GM19025 (cell line): ENCODE measurements at regions not wholly inside any gene's neighbourhood (a gene's known extent, or its start where the extent isn't known, plus 50 kb on each side); places are given as distances from the start of the nearest gene placed in this dataset.
"Not testable (repeated sequence)": the region's sequence is repeated elsewhere in the genome, so short reads cannot be mapped to it uniquely, and the experiment has no call there.

Source experiments
- ATAC-seq: cut with Tn5 transposase; IDR thresholded peaks from one replicate; pipeline ENCODE4 v1.9.1; 2021; ENCODE audit warnings: mild to moderate bottlenecking, low read depth, moderate library complexity; ENCODE audit not compliant: unreplicated experiment

DNA sequence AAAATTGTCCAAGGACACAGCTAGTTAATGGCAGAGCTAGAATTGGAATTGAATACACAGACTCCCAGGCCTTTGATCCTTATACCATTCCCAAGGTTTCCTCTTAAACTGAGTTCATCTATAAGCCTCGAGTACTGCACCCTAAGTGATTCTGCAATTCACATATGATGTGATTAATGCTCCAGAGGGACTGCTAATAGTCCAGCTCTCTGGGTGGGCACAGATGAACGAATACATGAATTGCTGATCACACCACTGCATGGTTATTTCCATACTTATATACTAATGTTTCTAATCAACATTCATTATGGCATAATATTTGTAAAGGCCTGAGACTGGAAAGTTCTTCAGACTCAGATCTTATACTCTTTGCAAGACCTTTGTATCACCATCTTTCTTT lies 101.8 kb downstream of the NUFIP1 start:
- no peak for ATAC-seq

DNA sequence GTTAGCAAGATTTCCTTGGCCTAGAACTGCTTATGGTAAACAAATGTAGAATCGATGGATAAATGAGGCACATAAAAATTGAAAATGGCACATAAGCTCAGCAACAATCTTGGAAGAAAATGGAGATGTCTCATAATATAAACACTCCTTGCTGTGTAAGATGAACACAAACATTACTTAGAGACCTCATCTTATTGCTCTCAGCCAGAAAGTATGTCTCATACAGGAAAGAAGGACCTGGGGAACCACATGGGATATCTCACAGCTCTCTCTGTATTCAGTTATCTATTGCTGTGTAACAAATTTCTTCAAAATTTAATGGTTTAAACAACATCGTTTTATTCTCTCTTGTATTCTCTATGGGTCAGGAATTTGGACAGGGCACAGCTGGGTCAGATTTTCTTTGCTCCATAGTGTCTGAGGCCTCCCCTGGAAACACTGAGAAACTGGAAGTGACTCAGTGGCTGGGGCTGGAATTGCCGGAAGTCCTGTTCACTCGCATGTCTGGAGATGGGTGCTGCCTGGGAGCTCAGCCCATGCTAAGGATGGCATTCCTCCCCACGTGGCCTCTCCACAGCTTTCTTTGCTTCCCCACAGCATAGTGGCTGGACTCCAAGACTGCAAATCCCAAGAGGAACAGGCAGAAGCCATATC lies 105.1 kb downstream of the NUFIP1 start:
- no peak for ATAC-seq

DNA sequence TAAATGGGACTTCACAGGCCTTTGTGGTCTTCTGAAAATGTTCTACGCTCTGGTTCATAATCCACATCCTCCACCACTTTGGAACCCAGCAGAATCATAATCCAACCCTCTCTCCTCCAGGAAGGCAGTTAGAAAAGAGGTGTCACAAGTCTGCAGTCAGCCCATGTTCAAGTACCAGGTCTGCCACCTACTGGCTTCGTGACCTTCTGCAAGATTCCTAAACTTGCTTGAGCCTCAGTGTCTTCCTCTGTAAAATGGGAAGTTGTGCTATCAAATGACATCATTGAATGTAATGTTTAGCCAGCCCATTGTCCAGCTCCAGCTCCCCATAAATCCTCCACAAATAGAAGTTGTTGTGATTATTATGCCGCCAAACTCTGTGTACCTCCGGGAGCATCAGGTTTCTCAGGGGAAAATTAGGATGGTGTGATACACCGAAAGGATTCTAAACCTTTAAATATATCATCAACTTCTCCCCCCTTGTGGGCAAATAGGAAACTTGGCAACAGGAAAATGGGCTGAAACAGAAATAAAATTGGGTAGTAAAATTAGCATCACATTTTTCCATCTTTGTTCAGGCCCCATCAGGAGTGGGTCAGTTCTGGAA lies 109.7 kb downstream of the NUFIP1 start:
- no peak for ATAC-seq

DNA sequence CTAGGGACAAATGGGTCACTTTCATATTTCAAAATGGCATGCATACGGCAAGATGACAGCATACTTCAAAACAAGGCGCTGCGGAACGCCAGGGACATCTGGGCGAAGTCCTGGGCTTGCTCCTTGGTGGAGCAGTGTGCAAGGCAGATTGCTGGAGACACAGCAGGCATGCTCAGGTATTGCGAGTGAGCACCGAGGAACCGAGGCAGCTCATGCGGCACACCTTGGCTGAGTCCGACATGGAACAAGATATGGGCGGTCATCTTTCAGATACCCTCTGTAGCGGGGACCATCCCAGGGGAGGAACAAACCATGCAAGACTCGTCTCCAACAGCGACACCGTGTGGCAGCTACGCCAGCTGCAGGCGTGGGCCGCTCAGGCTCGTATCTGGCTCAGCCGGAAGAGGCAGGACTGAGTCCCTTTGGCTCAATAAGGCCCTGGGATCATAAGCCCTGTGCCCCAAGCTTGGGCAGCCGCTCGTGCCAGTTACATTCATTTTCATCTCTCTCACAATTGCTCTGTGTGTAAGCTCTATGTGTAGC lies 112.4 kb downstream of the NUFIP1 start:
- ATAC-seq, result no peak

DNA sequence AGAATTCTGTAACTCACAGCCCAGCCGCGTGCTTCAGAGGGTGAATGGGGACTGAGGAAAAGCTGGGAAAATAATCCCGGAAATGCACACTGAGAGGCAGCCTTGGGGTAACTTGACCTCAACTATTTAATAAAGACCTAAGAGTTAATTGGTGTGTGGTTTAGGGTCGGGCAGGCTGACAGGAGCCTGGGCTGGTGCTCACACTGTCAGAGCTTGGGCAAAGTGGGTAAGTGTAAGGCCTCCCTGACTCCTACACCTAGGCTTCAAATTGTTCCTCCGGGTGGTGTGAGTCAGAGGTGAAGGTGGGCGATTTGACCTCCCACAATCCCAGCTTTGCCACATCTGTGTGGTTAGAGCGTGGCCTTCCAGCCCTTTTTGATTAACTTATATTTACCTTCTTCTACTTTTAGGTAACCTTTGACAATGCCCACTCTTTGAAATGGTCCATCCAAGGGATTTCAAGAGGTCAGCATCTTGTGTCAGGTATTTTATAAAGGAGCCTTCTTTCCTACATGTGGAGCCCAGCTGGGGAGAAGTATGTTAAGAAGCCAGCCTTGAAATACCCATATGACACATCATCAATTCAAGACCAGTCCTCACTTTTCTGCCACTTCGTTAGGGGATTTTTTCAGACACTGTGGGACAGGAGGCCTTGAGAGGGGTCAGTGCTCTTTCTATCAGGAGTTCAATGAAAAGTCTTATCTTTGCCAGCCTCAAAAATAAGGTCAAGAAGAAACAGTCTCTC lies 114.2 kb downstream of the NUFIP1 start:
- ATAC-seq, result no peak

DNA sequence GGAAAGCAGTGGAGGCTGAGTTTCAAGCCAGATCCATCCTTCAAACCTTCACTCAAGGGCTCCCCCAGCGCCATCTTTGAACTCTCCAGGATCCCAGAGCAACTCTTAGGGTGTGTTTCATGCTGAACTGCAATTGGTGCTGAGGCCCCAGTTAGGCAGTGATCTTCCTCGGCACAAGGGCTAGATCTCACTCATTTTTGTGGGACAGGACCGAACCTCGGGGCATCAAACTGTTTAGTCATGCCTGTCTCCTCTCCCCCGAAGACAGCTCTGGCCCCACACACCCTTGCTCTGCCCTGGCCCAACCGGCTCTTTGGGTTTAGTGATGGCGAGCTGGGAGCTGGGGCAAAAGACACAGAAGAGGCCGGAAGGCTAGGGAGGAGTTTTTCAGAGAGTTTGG lies 115.1 kb downstream of the NUFIP1 start:
- ATAC-seq, result no peak

DNA sequence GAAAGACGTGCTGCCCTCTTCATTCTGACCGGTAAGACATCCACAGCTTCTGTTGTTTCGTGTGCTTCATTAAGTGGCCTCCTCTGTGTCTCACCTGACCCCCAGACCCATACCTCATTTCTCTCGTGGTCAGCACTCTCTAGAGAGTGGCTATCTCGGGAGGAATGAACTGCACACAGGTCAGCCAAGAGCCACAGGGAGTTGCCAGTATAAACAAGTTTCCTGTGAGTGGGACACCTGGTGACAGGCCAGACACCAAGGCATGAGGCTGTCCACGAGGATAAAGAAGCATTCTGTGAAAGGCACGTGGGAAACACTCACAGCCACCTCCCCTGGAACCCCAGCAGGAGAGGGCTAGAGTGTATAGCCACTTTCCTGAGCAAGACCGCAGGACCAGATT lies 115.8 kb downstream of the NUFIP1 start:
- no peak for ATAC-seq

DNA sequence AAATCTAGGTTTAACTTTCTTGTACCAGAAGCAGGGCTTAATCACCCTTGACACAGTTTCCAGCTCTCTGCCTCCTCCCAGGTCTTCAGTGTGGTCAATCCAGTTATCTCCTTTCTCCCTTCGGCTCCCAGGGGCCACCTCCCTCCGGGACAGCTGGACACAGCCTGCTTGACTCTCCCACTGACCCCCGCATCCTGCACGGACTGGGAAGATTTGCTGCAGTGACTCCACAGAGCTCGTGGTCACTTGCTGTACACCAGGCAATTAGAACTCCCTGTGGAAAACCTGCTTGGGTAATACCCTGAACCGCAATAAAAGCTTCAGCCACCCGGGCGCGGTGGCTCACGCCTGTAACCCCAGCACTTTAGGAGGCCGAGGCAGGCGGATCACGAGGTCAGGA lies 116.5 kb downstream of the NUFIP1 start:
- no peak for ATAC-seq

DNA sequence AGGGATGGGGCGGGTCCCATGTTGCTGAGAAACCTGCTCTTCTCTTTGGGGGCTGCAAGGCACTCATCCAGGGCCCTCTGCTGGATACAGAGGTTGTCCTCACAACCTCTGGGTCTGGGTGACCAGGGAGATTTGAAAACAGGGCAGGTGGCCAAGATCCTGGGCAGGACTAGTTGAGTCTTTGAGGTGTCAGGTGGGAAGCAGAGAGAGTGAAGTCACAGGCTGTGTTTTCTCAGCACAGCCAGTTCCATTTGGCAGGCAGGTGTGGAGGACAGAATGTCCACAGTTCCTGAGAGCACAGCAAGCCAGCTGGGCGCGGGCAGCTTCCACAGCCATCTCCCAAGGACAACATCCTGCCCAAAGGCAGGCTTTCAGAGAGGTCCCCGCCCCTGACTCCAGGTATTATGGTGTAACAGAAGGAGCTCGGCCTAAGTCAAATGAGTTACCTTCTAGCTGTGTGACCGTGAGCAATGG lies 118.8 kb downstream of the NUFIP1 start:
- no peak for ATAC-seq

DNA sequence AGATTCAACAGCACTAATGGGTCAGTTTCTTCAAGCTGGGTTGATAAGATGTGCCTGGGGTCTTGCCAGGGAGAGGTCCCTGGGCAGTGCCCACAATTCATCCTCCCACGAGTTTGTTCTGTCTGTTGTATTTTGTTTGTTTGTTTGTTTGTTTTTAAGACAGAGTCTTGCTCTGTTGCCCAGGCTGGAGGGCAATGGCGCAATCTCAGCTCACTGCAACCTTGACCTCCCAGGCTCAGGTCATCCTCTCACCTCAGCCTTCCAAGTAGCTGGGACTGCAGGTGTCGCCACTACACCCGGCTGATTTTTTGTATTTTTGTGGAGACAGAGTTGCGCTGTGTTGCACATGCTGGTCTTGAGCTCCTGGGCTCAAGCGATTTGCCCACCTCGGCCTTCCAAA lies 120.1 kb downstream of the NUFIP1 start:
- ATAC-seq, result no peak

DNA sequence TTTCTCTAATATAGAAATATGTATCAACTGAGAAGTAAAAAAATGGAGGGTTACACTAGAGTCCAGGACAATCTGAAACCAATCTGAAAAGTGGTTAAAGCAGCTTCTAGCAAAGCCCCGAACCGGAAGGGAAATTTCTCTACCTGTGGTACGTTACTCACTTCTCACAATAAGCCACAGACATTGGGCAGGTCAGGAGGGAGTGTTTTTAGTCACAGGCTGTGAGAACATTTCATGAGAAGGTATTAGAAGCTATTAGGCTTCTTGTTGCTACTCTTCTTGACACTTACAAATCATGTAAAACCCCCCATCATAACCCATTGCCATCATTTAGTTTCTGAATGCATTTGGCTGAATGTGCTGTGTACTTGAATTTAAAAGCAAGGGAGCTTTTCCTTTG lies 120.9 kb downstream of the NUFIP1 start:
- ATAC-seq, result peak; percentile 73

DNA sequence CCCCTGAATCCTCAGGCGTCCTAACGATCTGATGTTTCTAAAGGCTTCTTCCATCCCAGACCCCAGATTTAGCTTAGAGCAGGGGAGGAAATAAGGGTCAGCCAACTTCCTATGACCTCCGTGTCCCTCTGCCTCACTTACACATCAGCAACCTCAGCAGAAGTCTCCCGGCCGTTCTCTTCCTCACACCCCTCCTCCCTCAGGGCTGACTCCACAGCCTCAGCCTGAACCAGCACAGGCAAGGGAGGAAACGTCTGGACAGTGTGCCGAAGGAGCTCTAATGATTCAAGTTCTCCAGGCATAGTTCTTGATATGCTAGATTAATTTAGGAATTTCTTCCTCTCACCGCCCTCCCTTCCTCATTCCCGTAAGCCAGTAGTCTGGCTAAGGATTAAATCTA lies 121.4 kb downstream of the NUFIP1 start:
- no peak for ATAC-seq

DNA sequence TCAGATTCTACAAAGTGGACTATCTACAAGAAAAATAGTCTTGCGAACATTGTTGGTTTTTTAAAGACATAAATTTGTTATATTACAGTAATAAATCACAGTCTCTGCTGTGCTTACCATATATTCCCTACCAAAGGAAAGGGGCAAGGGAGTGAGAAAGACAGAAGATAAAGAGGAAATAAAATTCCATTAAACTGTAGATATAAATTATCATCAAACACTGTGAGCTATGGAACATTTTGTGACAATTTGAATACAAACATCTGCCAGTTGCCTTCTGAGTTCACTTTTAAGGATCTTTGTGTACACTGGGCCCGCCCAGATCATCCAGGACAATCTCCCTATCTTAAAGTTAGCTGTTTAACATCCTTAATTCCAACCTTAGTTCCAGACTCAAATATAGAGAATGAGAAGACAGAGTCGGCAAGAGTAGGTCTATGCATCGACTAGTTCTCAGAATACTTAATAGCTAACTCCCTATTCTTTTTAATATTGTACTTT lies 122.8 kb downstream of the NUFIP1 start:
- no peak for ATAC-seq

DNA sequence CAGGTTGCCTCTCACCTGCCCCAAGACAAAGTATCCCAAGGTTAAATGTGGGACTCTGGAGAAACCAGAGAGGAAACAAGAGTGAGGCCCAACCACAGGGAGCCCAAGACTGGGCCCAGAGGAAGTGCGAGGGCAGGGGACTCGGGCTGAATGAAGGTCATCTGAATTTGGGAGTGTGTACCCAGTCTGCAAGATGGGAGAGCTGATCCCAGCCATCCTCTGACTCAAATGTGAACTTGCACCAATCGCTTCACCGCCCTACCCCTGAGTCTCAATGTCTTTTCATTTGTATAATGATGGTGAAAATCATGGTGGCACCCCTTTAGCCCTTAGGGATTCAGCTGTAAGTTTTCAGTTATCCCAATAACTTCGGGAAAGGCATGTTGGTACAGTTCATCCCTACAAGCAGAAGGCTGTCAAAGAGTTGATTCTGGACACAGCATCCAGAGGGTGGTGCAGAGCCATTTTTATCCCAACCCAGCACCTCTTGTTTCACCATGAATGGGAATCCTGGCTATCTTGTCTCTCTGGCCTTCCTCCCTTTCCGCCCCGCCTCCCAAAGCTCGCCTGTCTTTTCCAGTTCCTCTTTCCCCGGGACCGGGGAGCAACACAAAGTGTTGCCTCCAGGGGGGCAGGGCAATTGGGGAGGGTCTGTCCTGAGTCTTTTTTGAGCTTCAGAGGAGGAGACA lies 123.4 kb downstream of the NUFIP1 start:
- ATAC-seq, result no peak

DNA sequence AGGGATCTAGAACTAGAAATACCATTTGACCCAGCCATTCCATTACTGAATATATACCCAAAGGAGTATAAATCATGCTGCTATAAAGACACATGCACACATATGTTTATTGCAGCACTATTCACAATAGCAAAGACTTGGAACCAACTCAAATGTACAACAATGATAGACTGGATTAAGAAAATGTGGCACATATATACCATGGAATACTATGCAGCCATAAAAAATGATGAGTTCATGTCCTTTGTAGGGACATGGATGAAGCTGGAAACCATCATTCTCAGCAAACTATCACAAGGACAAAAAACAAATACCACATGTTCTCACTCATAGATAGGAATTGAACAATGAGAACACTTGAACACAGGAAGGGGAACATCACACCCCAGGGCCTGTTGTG lies 125.6 kb downstream of the NUFIP1 start:
- ATAC-seq, result not testable (repeated sequence)

DNA sequence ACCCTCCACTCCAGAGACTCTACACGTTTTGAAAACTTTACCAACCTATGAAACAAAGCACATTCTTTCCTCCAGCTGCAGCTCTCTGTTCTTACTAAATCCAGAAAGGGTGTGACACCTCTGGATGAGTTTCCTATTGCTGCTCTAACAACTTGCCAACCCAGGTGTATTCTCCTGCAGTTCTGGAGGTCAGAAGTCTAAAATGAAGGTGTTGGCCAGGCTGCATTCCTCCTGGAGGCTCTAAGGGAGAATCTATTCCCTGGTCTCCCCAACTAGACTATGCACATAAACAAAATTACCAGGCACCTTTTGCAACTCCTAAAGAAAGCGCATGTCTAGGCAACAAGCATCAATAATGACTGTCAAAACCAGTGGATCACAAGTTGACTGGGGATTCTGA lies 128.8 kb downstream of the NUFIP1 start:
- no peak for ATAC-seq

DNA sequence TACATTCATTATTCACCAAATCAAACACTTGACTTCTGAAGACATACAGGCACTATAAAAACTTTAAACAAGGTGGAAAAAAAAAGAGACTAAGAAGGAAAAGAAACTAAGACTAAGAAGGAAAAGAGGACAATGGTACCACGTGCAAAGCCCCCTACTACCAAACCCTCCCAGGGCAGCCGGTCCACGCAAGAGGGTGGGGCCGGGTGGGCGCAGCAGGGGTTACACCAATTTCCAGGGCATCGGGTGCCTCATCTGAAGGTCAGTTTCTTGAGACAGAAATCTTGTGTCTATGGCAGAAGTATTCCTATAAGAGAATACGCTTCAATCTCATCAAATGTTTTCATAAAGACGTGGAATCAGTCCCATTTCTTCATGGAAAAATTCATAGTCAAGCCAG lies 131.5 kb downstream of the NUFIP1 start:
- ATAC-seq, result no peak

DNA sequence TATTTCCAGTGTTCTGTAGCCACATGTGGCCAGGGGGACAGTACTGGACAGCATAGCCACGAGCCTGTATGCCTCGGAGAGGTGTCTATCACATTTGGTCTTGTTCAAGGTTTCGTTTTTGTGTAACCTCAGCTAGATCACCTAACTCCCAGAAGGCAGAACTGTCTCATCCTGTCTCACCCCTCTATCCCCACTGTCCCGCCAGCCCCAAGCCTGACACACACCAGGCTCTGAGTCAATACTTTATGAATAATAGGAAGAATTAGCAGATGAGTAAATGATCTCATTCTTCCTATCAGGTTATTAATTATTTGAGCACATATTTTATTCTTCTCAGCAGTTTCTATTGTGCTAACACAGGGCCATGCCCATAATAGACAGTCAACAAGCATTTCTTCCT lies 132.2 kb downstream of the NUFIP1 start:
- ATAC-seq, result no peak

DNA sequence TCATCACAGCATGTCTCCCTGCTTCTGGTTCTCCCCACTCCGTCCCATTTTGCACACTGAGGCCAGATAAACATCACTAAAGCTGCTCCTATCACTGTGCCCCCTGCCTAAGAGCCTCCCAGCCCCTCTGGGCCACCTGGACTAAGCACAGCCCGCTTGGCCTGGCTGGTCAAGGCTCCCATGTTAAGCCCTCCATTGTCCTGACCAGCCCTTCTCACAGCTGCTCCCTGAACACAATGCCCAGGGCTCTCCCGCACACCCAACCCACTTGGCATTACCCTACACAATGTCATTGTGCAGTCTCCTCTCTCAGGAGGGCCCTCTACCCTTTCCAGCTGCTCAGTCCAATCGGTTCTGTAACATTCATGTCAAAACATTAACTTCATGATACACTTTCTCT lies 133.4 kb downstream of the NUFIP1 start:
- no peak for ATAC-seq

DNA sequence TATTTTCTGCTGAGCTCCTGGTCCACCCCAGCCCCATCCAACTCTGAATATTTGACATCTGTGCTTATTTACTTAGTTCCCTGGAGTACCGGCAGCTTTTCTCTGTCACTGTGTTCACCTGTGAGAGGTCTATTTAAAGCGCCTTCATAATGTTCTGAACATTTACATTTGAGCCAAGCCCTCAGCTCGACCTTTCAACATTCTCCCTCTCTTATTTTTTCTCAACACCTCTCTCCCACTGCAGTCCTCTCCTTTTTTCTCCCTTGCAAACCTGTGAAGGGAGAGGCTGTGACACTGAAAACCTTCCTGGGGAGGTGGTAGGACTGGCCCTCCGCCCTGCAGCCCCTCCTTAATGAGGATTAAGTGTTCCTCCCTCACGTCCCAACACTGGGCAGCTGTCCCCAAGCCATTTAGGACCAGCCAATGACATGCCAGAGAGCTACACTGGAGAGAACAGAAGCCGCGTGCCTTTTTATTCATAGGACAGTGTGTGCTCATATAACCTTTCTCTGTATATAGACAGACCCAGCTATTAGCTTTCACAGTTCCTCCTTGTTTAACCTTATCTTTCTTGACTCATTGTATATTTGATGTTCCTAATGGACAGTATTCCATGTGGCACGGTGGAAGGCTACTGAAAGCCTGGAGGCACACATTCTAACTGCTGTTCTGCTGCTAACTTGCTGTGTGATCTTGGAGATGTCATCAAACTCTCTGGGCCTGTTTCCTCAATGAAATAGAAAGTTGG lies 134.8 kb downstream of the NUFIP1 start:
- no peak for ATAC-seq
